Activated T-helper 1 cell treated with anti-CD3 and anti-CD28 coated beads, Interleukin-2, amount 50 U/mL, for 16 hours (primary cell): ENCODE measurements at regions not wholly inside any gene's neighbourhood (a gene's known extent, or its start where the extent isn't known, plus 50 kb on each side); places are given as distances from the start of the nearest gene placed in this dataset.

ENCODE experiments used
- DNase-seq, 2 donors: peaks; one replicate each; pipeline ENCODE4 v3.0.0-alpha.2; 2020; ENCODE audit warnings: low read depth in 1 of 2, low spot score in 1 of 2

DNA sequence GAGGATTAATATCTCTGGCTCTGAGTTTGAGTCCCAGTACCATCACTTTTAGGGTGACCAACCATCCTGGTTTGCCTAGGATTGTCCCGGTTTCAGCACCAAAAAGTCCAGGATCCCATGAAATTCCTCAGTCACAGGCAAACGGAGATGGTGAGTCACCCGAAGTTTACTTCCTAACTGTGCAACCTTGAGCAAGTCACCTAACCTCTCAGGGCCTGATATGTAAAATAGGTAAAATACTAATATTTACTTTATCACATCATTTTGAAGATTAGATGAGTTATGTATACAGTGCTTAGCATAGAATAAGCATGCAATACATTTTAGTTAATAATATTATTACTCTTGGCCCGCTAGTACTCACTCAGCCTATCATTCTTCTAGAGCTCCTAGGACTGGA lies 91.1 kb upstream of the KCNMB2 start:
- no peak for DNase-seq

DNA sequence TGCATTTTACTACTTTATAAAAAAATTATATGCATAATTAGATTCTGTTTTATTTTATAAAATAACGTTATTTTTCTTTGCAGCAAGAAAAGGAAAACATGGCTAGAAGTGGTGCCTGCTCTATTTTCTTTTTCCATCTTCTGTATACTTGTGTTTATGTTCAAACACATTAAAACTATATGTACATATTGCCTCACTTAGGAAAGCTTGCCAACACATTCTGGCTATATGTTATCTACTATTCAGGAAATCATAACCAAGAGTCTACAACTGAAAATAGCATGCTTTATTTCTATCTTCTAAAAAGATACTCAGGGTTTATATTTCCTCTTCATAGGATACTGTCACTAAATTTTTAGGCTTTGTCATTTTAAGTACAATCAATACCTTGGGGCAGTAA lies 90.2 kb upstream of the KCNMB2 start:
- no peak for DNase-seq

DNA sequence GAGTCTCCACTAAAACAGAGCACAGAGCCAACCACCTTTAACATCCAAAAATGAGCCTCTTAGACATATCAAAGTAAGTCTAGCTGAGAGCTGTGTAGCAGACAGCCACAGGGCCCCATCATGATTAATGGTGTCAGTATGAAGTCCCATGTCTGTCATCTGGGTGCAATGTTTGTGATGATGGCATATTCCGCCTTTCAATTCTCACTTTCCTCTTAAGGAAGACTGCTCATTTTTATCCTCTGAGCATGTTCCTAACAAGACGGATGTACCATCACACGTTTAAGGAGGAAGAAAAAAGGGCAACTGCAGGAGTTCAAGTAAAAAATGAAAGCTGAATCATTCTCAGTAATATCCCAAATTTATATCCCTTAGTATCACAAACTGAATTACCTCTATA lies 85.8 kb upstream of the KCNMB2 start:
- no peak for DNase-seq

DNA sequence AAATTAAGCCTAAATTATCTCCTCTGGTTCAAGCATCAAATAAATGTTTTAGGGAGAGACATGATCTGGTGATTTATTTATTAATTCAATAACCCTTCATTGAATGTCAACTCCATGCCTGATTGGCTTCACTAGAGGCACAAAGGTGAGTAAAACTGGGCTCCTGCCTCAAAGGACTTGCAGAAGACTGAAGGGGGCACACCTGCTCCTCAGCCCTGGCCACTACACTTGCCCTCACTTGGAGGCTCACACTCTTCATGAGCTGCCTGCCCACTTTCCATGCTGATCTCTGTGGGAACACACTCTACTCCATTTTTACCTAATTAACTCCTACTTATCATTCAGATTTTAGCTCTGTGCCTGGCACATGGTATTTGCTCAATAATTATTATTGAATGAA lies 84.4 kb upstream of the KCNMB2 start:
- DNase-seq, result no peak

DNA sequence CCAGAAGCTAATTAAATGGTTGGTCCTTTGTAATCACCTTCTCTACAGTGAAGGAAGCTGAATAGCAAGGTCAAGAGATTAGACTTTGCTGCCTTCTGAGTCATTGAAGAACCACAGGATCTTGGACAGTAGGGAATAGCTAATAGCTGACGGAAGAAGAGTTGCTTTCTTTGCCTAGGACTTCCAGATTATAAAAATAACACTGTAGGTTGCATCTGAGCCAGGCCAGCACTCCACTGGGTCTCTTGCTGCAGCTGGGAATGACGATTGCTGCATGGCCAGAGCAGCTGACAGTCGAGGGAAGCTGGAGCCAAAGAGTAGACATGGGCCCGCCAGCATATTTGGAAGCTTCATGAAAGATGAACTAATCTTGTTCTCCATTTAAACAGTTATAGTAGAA lies 81.5 kb upstream of the KCNMB2 start:
- no peak for DNase-seq

DNA sequence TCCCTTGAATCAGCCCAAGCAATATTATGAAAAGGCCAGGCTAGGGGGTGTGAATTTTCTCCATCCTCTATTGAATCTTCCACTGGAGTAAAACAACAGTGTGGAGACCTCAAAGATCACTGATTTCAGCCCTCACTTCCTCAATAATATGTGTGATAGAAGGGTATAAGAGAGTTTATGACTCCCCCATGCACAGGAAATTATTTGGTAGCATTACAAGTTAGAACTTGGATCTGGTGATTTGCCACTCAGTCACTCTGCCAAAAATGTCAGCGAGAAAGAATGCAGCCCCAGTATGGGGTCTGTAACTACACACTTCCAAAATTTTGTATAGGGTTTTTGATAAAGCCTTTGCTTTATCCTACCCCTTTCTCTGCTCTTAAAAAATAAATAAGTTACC lies 81.0 kb upstream of the KCNMB2 start:
- no peak for DNase-seq

DNA sequence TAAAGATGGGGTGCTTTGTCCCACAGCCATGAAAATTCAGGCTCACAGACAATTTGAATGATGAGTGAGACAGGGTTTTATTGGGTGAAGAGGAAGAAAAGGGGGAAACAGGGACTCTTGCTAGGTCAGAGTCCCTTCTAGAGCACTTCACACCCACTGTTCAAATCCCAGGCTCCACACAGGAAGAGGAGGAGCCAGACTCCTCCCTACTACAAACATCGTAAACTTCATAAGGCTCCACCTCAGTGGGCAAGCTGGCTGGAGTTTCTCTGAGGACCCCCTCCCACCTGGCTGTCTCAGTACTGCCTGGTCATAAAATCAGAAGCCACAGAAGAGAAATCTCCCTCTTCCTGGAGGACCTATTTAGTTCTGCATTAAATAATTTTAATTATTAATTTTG lies 80.3 kb upstream of the KCNMB2 start:
- no peak for DNase-seq

DNA sequence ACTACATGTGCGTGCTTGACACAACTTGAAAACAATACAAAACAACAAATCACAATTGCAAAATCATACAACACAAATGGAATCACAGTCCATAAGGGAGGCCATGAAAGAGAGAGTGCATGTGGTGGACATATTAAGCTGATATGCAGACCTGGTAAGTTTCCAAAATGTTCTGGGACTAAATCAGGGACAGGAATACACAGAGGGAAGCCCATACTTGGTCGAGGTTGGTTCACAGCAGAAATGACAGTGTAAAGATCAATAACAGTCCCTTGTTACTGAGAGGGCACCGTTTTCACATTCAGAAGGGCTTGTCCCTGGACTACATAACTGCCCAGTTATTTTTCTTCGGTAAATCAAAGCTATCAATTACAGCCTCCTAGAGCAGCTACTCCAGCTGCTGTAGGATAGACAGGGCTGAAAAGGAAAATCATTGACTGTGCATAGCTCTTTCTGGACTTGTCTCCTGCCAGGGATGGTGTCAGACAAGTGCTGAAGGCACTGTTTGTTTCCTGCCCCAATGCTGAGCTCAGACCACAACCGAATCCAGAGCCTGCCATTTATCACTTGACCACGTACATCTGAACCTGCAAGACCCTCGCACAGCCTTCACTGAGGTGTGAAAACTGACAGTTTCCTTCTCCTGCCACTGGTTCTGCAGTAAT lies 79.5 kb upstream of the KCNMB2 start:
- no peak for DNase-seq

DNA sequence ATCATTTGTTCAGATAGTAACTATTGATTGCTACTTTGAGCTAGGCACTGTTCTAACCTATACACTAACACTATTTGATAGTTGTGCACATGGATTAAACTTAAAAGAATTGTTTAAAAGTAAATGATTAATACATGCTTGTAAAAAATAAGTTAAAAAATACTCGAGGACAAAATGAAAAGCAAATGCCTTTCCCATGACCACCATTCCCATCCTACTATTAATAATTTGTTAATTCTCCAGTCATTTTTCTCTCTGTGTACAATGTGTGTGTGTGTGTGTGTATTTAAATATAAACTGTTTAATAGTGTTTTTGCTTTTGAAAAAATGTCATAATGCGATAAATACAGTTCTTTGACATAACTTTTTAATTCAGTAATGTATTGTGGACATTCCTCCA lies 78.7 kb upstream of the KCNMB2 start:
- no peak for DNase-seq

DNA sequence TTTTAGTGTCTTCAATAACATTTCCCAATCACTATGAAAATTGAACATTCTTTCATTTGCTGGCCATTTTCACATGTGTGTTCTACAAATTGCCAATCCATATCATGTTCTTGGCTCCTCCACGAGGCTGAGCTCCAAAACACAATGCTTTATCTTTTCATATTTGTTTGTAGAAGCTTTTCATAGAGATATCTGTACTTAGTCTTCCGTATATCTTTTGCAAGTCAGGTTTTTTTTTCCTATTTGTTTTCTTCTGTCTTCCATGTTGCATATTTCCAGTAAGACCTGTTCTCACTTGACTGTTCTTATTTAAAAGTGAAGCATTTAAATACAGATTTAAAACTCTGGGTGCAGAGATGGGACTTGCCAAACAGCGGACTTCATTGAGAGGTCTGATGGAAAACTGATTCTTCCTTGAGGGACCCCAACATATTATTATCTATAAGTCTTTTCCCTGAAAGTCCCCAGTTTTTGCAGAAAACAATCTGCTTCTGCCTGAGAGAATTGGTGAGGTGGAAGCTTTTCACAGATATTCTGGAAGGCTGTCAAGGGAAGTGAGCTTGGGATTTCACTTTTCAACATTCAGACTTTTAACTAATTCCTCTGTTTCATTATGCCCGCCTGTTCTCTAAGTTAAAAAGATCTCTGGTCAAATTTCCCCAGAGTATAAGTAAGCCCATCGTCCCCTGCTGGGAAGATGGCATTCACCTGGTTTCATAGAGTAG lies 77.8 kb upstream of the KCNMB2 start:
- DNase-seq, result no peak

DNA sequence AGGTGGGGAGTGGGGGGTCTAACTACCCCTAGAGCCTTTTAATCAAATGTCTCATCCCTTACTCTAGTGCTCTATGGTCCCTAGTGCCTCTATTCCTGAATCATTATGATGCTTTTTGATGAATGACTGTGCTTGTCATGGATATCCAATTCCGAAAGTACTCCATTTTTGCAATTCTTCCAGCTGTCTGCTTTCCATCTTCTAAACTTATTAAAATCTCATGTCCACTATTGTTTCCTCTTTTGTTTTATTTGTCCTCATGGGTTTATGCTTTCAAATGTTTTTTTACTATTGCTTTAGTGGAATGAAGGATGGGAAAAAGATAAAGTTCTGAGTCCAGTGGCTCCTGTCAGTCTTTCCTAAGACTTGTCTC lies 77.2 kb upstream of the KCNMB2 start:
- DNase-seq, result no peak

GRCh38 chr3:178465260-178466180 lies 70.7 kb upstream of the KCNMB2 start:
- no peak for DNase-seq

DNA sequence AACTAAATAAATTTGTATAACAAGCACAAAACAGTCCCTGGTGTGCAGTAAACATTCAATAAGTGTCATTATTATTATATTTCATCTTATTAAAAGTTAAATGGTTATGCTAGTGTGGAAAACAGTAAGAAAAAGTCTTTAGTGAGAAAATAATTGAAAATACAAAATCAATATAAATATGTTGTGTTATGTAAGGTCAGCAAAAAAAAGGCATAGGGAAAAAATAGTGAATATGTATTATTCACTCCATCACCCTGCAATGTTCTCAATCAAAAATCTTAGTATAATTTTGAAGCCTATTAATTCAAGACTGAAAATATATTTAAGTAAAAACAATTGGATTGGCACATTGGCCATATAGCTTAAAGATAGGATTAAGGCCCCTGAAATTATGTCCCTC lies 63.3 kb upstream of the KCNMB2 start:
- DNase-seq, result no peak

- DNase-seq, result no peak
These were observed 61.7 kb upstream of the KCNMB2 start for GRCh38 chr3:178474526-178474925.

DNA sequence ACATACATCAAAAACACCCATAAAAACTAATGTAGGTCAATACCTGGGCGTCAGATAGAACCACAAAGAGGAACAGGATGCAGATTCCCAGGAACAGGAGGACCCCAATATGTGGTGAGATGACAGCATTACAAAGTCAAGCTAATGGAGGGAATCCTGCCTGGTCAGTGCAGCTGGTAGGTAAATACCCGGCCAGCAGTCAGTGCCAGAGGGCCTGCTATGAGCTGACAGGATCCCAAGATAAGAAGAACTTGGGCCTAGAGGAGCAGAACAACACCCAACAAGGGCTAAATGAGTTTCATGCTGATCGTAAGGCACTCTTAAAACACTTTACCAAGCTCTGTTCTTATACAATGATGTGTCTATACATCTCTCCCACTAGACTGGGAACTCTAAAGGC lies 61.2 kb upstream of the KCNMB2 start:
- no peak for DNase-seq

- DNase-seq, result no peak
These were observed 59.4 kb upstream of the KCNMB2 start for GRCh38 chr3:178476886-178477285.

- DNase-seq, result no peak
These were observed 56.8 kb upstream of the KCNMB2 start for GRCh38 chr3:178479446-178479845.

- no peak for DNase-seq
These were observed 56.4 kb upstream of the KCNMB2 start for GRCh38 chr3:178479860-178480259.

- no peak for DNase-seq
These were observed 56.0 kb upstream of the KCNMB2 start for GRCh38 chr3:178480274-178480673.

- no peak for DNase-seq
These were observed 55.4 kb upstream of the KCNMB2 start for GRCh38 chr3:178480795-178481194.

- no peak for DNase-seq
These were observed 53.3 kb upstream of the KCNMB2 start for GRCh38 chr3:178482981-178483380.

GRCh38 chr3:178483704-178484103 lies 52.5 kb upstream of the KCNMB2 start:
- DNase-seq, result no peak
